K562 (cell line): ENCODE measurements at regions not wholly inside any gene's neighbourhood (a gene's known extent, or its start where the extent isn't known, plus 50 kb on each side); places are given as distances from the start of the nearest gene placed in this dataset.

Experiments used
- GATAD2B ChIP-seq: fragments of 450-650 bp; IDR thresholded peaks from 2 replicates; pipeline ENCODE4 v1.6.1; 2017; ENCODE audit warnings: mild to moderate bottlenecking, borderline replicate concordance
- REST ChIP-seq, 2 experiments: fragments of 450-650 bp; formaldehyde crosslinking in 1 of 2; IDR thresholded peaks; 2 replicates each; pipeline versions ENCODE4 v1.4.0 to v1.6.1; 2014 to 2020; ENCODE audit warnings: mild to moderate bottlenecking in 2 of 2, borderline replicate concordance in 1 of 2, low read depth in 1 of 2
- ZNF224 ChIP-seq: sonication (generic); formaldehyde crosslinking; IDR thresholded peaks from 2 replicates; pipeline ENCODE4 v1.8.0; 2022; ENCODE audit warnings: mild to moderate bottlenecking, missing genetic modification reagents
- ZNF354B ChIP-seq: fragments of 250-450 bp; sonication (Bioruptor Pico); IDR thresholded peaks from 2 replicates; pipeline ENCODE4 v1.4.0; 2020
- ZNF830 ChIP-seq: fragments of 250-450 bp; sonication (Bioruptor Pico); IDR thresholded peaks from 2 replicates; pipeline ENCODE4 v1.5.0; 2021; ENCODE audit warnings: mild to moderate bottlenecking
- TF ChIP-seq, protein P1 (sequence below): fragments of 450-650 bp; conservative IDR thresholded peaks from 2 replicates; pipeline ENCODE4 v1.6.1; 2016; ENCODE audit warnings: missing genetic modification characterization, low read depth, mild to moderate bottlenecking, missing compliant biosample characterization, moderate library complexity

GRCh38 chr22:49553076-49553475, 274.6 kb downstream of the BRD1 start:
- TF ChIP-seq REST (IDR thresholded peaks at IDR 0.05; ENCODE audit: borderline replicate concordance) (no peak), REST (CRISPR knock-in tag; IDR thresholded peaks at IDR 0.05; ENCODE audit: low read depth) (no peak), GATAD2B (no peak), ZNF354B (CRISPR knock-in tag) (no peak), ZNF830 (no peak), ZNF224 (CRISPR knock-in tag) (no peak)
- TF ChIP-seq, protein P1, sequence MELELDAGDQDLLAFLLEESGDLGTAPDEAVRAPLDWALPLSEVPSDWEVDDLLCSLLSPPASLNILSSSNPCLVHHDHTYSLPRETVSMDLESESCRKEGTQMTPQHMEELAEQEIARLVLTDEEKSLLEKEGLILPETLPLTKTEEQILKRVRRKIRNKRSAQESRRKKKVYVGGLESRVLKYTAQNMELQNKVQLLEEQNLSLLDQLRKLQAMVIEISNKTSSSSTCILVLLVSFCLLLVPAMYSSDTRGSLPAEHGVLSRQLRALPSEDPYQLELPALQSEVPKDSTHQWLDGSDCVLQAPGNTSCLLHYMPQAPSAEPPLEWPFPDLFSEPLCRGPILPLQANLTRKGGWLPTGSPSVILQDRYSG (tag) = no peak
